ENCODE measurements at regions not wholly inside any gene's neighbourhood (a gene's known extent, or its start where the extent isn't known, plus 50 kb on each side); places are given as distances from the start of the nearest gene placed in this dataset.

DNA sequence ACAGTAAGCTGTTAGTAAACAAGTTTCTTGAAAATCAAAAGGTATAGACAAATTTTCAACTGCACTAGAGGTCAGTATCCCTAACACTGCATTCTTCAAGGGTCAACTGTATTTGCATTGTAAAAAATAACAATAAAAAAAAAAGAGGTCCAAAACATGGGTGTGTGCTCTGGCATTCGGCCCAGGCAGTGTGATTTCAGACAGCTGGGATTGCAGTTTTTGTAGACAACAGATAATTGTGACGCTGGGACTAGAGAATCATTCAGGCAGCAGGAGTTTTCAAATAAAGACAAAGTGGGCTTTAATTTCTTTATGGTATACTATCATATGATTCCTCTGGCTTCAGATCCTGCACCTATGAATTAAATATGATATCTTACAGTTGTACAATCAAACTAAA is 543.2 kb upstream of the SEMA3D start:
- H3K4me3 Mint-ChIP-seq = no peak overlapping the region
- POLR2A ChIA-PET = no interaction called here

DNA sequence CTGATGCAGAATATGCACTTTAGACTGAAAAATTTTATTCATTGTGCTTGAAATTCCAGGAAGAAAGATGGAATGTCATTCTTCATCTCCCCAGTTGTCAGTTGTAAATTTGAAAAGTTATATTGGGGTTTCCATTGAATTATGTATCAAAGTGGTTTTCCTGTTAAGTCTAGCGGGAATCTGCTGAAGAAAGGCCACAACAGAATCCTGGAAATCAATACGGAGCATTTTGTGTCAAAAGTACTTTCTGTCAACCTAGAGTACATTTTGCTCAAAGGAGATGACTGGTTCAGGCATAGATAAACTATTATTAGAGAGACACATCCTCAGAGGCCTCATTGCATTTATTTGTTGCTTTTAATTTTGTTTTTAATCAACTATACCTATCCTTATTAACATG is 538.2 kb upstream of the SEMA3D start:
- Mint-ChIP-seq H3K36me3 (no peaks in the 10 kb centered on the region), H3K4me1 (no peaks in the 10 kb centered on the region), H3K27ac (no peak overlapping the region)

More for the DNA sequence above, 543.2 kb upstream of the SEMA3D start:
- no peak for ATAC-seq
- DNase-seq = no peak
- H3K36me3 Mint-ChIP-seq = no peaks in the 10 kb centered on the region
- H3K4me1 Mint-ChIP-seq = no peaks in the 10 kb centered on the region
- H3K27me3 Mint-ChIP-seq = no peaks in the 10 kb centered on the region
- no peak overlapping the region for H3K27ac Mint-ChIP-seq
- H3K9me3 Mint-ChIP-seq = peaks cover 0 to 27% (median 7%) of the 10 kb centered on the region in 9 donors

GRCh38 chr7:85719981-85720953 is 533.4 kb upstream of the SEMA3D start:
- H3K9me3 Mint-ChIP-seq = peaks cover 0 to 3% (median 0%) of the 10 kb centered on the region in 9 donors
- H3K36me3 Mint-ChIP-seq = no peaks in the 10 kb centered on the region
- H3K4me1 Mint-ChIP-seq = no peaks in the 10 kb centered on the region
- POLR2A ChIA-PET = no interaction called here
- no peak overlapping the region for H3K4me3 Mint-ChIP-seq
- ATAC-seq (no peak), DNase-seq (no peak)
- H3K27ac Mint-ChIP-seq = no peak overlapping the region
- no peaks in the 10 kb centered on the region for H3K27me3 Mint-ChIP-seq

More for the DNA sequence above, 538.2 kb upstream of the SEMA3D start:
- ATAC-seq = no peak
- POLR2A ChIA-PET = no interaction called here
- no peak for DNase-seq
- H3K4me3 Mint-ChIP-seq = no peak overlapping the region
- no peaks in the 10 kb centered on the region for H3K27me3 Mint-ChIP-seq
- H3K9me3 Mint-ChIP-seq = peaks cover 0 to 10% (median 1%) of the 10 kb centered on the region in 9 donors

DNA sequence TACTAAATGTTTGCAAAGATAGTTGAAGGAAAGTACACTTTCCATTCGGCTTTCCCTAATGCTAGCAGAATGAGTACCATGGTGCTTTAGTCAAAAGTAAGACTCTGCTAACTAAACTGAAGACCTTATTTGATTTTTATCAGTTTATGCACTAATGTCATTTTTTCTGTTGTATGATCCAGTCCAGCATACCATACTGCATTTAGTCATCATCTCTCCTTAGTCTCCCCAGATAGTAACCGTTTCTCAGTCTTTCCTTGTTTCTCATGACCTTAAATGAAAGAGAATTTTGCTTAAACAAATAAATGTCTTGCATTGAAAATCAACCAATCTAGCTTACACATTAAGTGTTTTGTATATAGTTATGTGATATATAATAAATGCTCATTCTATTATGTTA is 529.5 kb upstream of the SEMA3D start:
- H3K4me1 Mint-ChIP-seq = no peaks in the 10 kb centered on the region
- POLR2A ChIA-PET = no interaction called here
- peaks cover 0 to 3% (median 0%) of the 10 kb centered on the region in 9 donors for H3K9me3 Mint-ChIP-seq
- no peaks in the 10 kb centered on the region for H3K36me3 Mint-ChIP-seq
- DNase-seq (no peak), ATAC-seq (no peak)
- H3K27me3 Mint-ChIP-seq = no peaks in the 10 kb centered on the region
- H3K27ac Mint-ChIP-seq = no peak overlapping the region
- H3K4me3 Mint-ChIP-seq = no peak overlapping the region

- no peak for ATAC-seq
- POLR2A ChIA-PET = no interaction called here
- Mint-ChIP-seq H3K4me3 (no peak overlapping the region), H3K9me3 (peaks cover 0 to 3% (median 0%) of the 10 kb centered on the region in 9 donors), H3K36me3 (no peaks in the 10 kb centered on the region), H3K27me3 (no peaks in the 10 kb centered on the region), H3K27ac (no peak overlapping the region), H3K4me1 (no peaks in the 10 kb centered on the region)
- DNase-seq = no peak
These were observed 528.1 kb upstream of the SEMA3D start for GRCh38 chr7:85714951-85715350.

DNA sequence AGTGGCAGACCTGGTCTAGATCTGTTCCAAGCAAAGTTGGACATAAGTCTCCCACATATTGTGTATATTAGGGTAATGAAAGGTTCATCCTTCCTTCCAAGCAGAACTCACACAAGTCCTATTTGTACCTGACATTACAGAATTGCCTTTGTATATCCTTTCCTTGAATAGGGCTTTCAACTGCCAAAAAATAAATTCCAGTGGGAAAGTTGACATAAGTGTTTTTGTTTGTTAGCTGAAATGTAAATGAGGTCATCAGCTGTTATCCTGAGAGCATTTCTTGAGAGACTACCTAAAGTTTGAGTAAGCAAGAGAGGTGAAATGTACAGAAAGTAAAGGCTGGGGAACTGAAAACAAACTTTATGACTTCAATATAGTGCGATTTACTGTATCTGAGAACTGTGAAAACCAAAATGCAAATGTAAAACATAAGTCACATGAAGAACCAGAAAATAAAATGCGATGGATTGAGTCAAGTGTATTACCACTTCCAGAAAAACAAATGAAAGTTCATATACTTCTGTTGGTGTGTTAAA is 527.3 kb upstream of the SEMA3D start:
- Mint-ChIP-seq H3K4me3 (no peak overlapping the region), H3K36me3 (no peaks in the 10 kb centered on the region), H3K27ac (no peak overlapping the region), H3K27me3 (no peaks in the 10 kb centered on the region), H3K4me1 (no peaks in the 10 kb centered on the region), H3K9me3 (peaks cover 0 to 3% (median 0%) of the 10 kb centered on the region in 9 donors)
- POLR2A ChIA-PET = no interaction called here
- no peak for ATAC-seq
- DNase-seq = no peak

DNA sequence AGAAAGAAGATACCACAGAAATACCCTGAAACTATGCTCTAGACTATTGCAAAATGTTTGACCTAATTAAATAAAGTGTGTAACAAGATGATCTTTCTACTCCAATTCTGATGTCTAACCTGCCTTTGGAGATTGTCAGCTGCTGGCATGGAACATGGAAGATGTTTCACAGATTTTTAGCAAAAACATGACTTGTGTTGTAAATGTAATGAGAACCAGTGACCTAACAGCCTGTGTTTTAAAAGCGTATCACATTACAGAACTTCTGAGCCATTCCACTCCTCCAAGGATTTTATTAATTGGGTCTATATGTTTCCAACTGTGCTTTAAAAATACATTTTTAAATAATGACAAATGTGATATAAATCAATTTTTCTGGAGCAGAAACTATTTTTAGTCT is 526.3 kb upstream of the SEMA3D start:
- ATAC-seq = no peak
- no peak for DNase-seq
- no peaks in the 10 kb centered on the region for H3K4me1 Mint-ChIP-seq
- no peaks in the 10 kb centered on the region for H3K9me3 Mint-ChIP-seq
- H3K27ac Mint-ChIP-seq = no peak overlapping the region
- no peaks in the 10 kb centered on the region for H3K36me3 Mint-ChIP-seq
- no peaks in the 10 kb centered on the region for H3K27me3 Mint-ChIP-seq
- POLR2A ChIA-PET = no interaction called here
- no peak overlapping the region for H3K4me3 Mint-ChIP-seq

- POLR2A ChIA-PET = no interaction called here
- Mint-ChIP-seq H3K9me3 (no peaks in the 10 kb centered on the region), H3K27ac (no peak overlapping the region), H3K36me3 (no peaks in the 10 kb centered on the region), H3K4me3 (no peak overlapping the region), H3K27me3 (no peaks in the 10 kb centered on the region), H3K4me1 (no peaks in the 10 kb centered on the region)
- ATAC-seq (no peak), DNase-seq (no peak)
These were observed 525.0 kb upstream of the SEMA3D start for GRCh38 chr7:85711894-85712293.

GRCh38 chr7:85710960-85711359 is 524.1 kb upstream of the SEMA3D start:
- no peaks in the 10 kb centered on the region for H3K4me1 Mint-ChIP-seq
- ATAC-seq (no peak), DNase-seq (no peak)
- H3K9me3 Mint-ChIP-seq = peaks cover 0 to 6% (median 3%) of the 10 kb centered on the region in 9 donors
- no peak overlapping the region for H3K27ac Mint-ChIP-seq
- H3K4me3 Mint-ChIP-seq = no peak overlapping the region
- no peaks in the 10 kb centered on the region for H3K27me3 Mint-ChIP-seq
- POLR2A ChIA-PET = no interaction called here
- no peaks in the 10 kb centered on the region for H3K36me3 Mint-ChIP-seq

DNA sequence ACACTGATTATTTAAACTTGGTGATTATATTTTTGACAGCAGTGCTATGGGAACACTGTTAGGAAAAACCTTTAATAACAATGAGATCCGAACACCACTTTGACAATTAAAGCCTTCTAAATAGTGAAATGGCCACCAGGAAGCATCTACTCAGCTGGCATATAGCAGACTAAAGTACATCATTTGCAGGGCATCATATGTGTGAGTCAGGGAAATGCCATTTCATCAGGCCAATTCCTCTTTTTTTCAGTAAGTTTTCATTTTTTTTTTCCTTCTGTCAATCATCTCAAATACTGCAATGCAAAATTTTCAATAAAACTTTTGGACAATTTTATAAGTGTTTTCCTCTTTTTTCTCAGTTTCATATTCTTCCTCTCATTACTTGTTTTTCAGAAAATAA is 521.4 kb upstream of the SEMA3D start:
- Mint-ChIP-seq H3K4me3 (no peak overlapping the region), H3K9me3 (peaks cover 0 to 9% (median 3%) of the 10 kb centered on the region in 9 donors), H3K4me1 (no peaks in the 10 kb centered on the region), H3K27ac (no peak overlapping the region), H3K36me3 (no peaks in the 10 kb centered on the region), H3K27me3 (no peaks in the 10 kb centered on the region)
- POLR2A ChIA-PET = no interaction called here
- ATAC-seq (no peak), DNase-seq (no peak)

- Mint-ChIP-seq H3K27ac (no peak overlapping the region), H3K4me1 (no peaks in the 10 kb centered on the region), H3K36me3 (no peaks in the 10 kb centered on the region), H3K27me3 (no peaks in the 10 kb centered on the region), H3K9me3 (peaks cover 0 to 9% (median 3%) of the 10 kb centered on the region in 9 donors), H3K4me3 (no peak overlapping the region)
- ATAC-seq = no peak
- POLR2A ChIA-PET = no interaction called here
- DNase-seq = no peak
These were observed 518.2 kb upstream of the SEMA3D start for GRCh38 chr7:85705076-85705475.

DNA sequence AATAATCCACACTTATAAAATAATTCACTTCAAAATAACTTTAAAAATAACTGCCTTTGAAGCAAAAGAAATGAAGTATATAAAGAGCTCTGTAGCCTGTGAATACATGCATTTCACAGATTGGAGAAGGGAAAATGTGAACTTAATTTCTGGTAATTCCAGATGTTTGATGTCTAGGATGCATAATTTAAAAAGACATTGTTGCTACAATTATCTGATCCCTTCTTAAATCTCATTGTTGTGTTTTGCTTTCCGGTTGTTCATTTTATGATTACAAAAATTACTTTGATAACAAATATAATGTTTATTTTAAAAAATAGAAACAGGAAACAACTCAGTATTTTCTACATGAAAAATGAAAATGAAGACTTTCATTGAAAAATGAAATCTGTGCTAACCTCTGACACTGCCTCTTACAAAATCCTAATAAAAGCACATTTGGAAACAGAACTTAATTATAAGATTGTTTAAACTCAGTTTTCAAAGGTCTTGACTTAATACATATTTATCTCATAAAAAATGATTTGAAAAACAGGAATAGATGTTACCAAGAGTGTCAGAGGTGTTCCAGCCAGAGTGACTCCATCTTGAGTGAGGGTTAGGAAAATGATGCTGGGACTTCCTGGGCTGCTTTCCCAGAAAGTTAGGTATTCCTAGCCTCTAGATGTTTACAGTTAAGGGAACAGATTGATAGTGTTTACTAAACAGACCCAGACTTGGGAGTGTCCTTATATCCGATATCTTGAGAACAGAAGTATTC is 516.6 kb upstream of the SEMA3D start:
- Mint-ChIP-seq H3K4me1 (no peaks in the 10 kb centered on the region), H3K9me3 (peaks cover 0 to 9% (median 3%) of the 10 kb centered on the region in 9 donors), H3K27me3 (no peaks in the 10 kb centered on the region), H3K27ac (no peak overlapping the region), H3K36me3 (no peaks in the 10 kb centered on the region), H3K4me3 (no peak overlapping the region)
- DNase-seq (no peak), ATAC-seq (no peak)
- POLR2A ChIA-PET = no interaction called here

DNA sequence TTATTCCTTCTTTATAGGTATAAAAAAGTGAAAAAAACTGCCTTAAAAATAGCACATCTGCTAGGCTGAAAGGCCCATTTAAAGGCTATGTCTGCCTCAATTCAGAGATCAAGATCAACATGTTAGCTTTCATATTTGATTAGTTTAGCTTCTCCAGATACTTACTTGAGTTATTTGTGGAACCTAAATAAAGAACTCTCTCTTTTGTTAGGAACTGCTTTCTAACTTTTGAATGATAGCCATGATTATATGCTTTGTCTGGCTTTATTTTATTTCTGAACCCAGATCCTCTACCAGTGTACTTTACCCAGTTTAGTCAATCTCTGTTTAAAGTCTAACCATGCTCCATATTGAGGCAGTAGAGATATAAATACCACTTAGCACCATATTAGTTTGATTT is 515.5 kb upstream of the SEMA3D start:
- H3K36me3 Mint-ChIP-seq = no peaks in the 10 kb centered on the region
- ATAC-seq = no peak
- H3K9me3 Mint-ChIP-seq = peaks cover 0 to 9% (median 3%) of the 10 kb centered on the region in 9 donors
- no peaks in the 10 kb centered on the region for H3K4me1 Mint-ChIP-seq
- H3K27me3 Mint-ChIP-seq = no peaks in the 10 kb centered on the region
- H3K4me3 Mint-ChIP-seq = no peak overlapping the region
- POLR2A ChIA-PET = no interaction called here
- DNase-seq = no peak
- no peak overlapping the region for H3K27ac Mint-ChIP-seq
